IMR-90 (cell line): ENCODE measurements at regions not wholly inside any gene's neighbourhood (a gene's known extent, or its start where the extent isn't known, plus 50 kb on each side); places are given as distances from the start of the nearest gene placed in this dataset.

Source experiments
- ATAC-seq: fragments of 200-7000 bp; cut with Tn5 transposase; 2 replicates; pipeline ENCODE4 v1.9.1; 2020; ENCODE audit warnings: low read depth, mild to moderate bottlenecking, moderate library complexity
- BruUV-seq: library from RNA; stranded (reverse); fragments of 400-500 nt; replicated peaks from 2 replicates; lab custom pipeline; 2021; lab: Mats Ljungman, UMichigan
- CTCF ChIA-PET: fragments of 300-600 bp; formaldehyde crosslinking; extraction: SDS; loops from one replicate; lab custom pipeline; 2021; ENCODE audit warnings: antibody characterized with exemption; lab: Yijun Ruan, JAX
- POLR2A ChIA-PET: fragments of 300-600 bp; sonication (Branson Sonifier 250); formaldehyde crosslinking; loops from one replicate; lab custom pipeline; 2022; ENCODE audit warnings: antibody characterized with exemption; ENCODE audit not compliant: unreplicated experiment; lab: Charles Lee
- DNase-seq: peaks from one replicate; pipeline ENCODE4 v3.0.0; 2013
- H2AFZ ChIP-seq: replicated peaks from 2 replicates; pipeline ENCODE3; 2013; ENCODE audit warnings: low read length, mild to moderate bottlenecking; ENCODE audit not compliant: poor library complexity
- H2AK5ac ChIP-seq: 2 replicates; pipeline ENCODE4 v1.6.1; 2013; ENCODE audit warnings: low read depth, low read length, inconsistent platforms
- H2AK9ac ChIP-seq: replicated peaks from 2 replicates; pipeline ENCODE3; 2013; ENCODE audit warnings: mild to moderate bottlenecking, low read depth, low read length, moderate library complexity; ENCODE audit not compliant: poor library complexity
- H2BK120ac ChIP-seq: 2 replicates; pipeline ENCODE4 v1.6.1; 2013; ENCODE audit warnings: low read depth, low read length, inconsistent platforms
- H2BK15ac ChIP-seq: 3 replicates; pipeline ENCODE4 v1.6.1; 2013; ENCODE audit warnings: low read depth, low read length, inconsistent platforms
- H2BK20ac ChIP-seq: 2 replicates; pipeline ENCODE4 v1.6.1; 2013; ENCODE audit warnings: low read depth, mild to moderate bottlenecking, inconsistent platforms, low read length, moderate library complexity
- H2BK5ac ChIP-seq: 2 replicates; pipeline ENCODE4 v1.6.1; 2013; ENCODE audit warnings: mild to moderate bottlenecking, low read depth, low read length, inconsistent platforms; ENCODE audit not compliant: poor library complexity, severe bottlenecking
- H3K14ac ChIP-seq: replicated peaks from 2 replicates; pipeline ENCODE4 v1.6.1; 2013; ENCODE audit warnings: low read depth, low read length, inconsistent platforms
- H3K18ac ChIP-seq: 2 replicates; pipeline ENCODE4 v1.6.1; 2013; ENCODE audit warnings: low read depth, low read length, control low read depth
- H3K23ac ChIP-seq: 2 replicates; pipeline ENCODE4 v1.6.1; 2013; ENCODE audit warnings: low read depth, low read length, inconsistent platforms
- H3K27ac ChIP-seq: 2 replicates; pipeline ENCODE4 v1.5.1; 2013; ENCODE audit warnings: mild to moderate bottlenecking, control low read depth, low read length; ENCODE audit not compliant: insufficient read depth
- H3K27me3 ChIP-seq: 2 replicates; pipeline ENCODE4 v1.6.1; 2013; ENCODE audit warnings: low read length; ENCODE audit not compliant: control insufficient read depth, insufficient read depth
- H3K36me3 ChIP-seq: 2 replicates; pipeline ENCODE4 v1.6.1; 2013; ENCODE audit warnings: low read length, mixed read lengths; ENCODE audit not compliant: control insufficient read depth, insufficient read depth
- H3K4ac ChIP-seq: 2 replicates; pipeline ENCODE4 v1.6.1; 2013; ENCODE audit warnings: low read depth, low read length, inconsistent platforms
- H3K4me1 ChIP-seq: 2 replicates; pipeline ENCODE4 v1.6.1; 2013; ENCODE audit warnings: low read length, mixed read lengths; ENCODE audit not compliant: control insufficient read depth, insufficient read depth
- H3K4me2 ChIP-seq: 2 replicates; pipeline ENCODE4 v1.6.1; 2013; ENCODE audit warnings: low read depth, mild to moderate bottlenecking, control low read depth, low read length, moderate library complexity
- H3K4me3 ChIP-seq: 2 replicates; pipeline ENCODE4 v1.5.1; 2013; ENCODE audit warnings: low read depth, mild to moderate bottlenecking, control low read depth, low read length, moderate library complexity; ENCODE audit not compliant: insufficient read depth
- H3K56ac ChIP-seq: 2 replicates; pipeline ENCODE4 v1.6.1; 2013; ENCODE audit warnings: low read length, inconsistent platforms; ENCODE audit not compliant: insufficient read depth; ENCODE audit errors: extremely low read depth
- H3K79me1 ChIP-seq, 2 experiments: 2 replicates each; pipeline ENCODE4 v1.6.1; 2013; ENCODE audit warnings: low read length in 2 of 2, inconsistent platforms in 1 of 2, low read depth in 1 of 2
- H3K9ac ChIP-seq: 2 replicates; pipeline ENCODE4 v1.6.1; 2013; ENCODE audit warnings: low read depth, low read length, control low read depth
- H3K9me1 ChIP-seq: 2 replicates; pipeline ENCODE4 v1.6.1; 2013; ENCODE audit warnings: low read length, inconsistent platforms; ENCODE audit not compliant: insufficient read depth
- H3K9me3 ChIP-seq: 2 replicates; pipeline ENCODE4 v1.6.1; 2013; ENCODE audit warnings: low read length; ENCODE audit not compliant: control insufficient read depth, insufficient read depth
- H4K20me1 ChIP-seq: 2 replicates; pipeline ENCODE4 v1.6.1; 2013; ENCODE audit warnings: low read length, inconsistent platforms; ENCODE audit not compliant: insufficient read depth
- H4K5ac ChIP-seq: 2 replicates; pipeline ENCODE4 v1.6.1; 2013; ENCODE audit warnings: mild to moderate bottlenecking, low read depth, low read length, control low read depth
- H4K8ac ChIP-seq, 2 experiments: 2 replicates each; pipeline ENCODE4 v1.6.1; 2013; ENCODE audit warnings: low read depth in 2 of 2, low read length in 2 of 2, control low read depth in 1 of 2, inconsistent platforms in 1 of 2
- H4K91ac ChIP-seq: 2 replicates; pipeline ENCODE4 v1.6.1; 2013; ENCODE audit warnings: low read depth, low read length, inconsistent platforms; ENCODE audit not compliant: insufficient read depth
- BHLHE40 ChIP-seq: fragments of 150-350 bp; IDR thresholded peaks from 2 replicates; pipeline ENCODE4 v1.6.1; 2016; ENCODE audit warnings: mild to moderate bottlenecking, low read depth, low read length
- RAD21 ChIP-seq: IDR thresholded peaks from 2 replicates; pipeline ENCODE4 v1.6.1; 2012; ENCODE audit warnings: low read length, improper control_type of control experiment
- WGBS, 2 experiments: methylation state at CpG; one replicate each; pipeline versions ENCODE4 v1.1.5 to v1.1.7; 2013; ENCODE audit warnings: missing lambda C conversion rate in 2 of 2; ENCODE audit not compliant: insufficient read length in 1 of 2; ENCODE audit errors: extremely low coverage in 2 of 2; 5-methylcytosine and 5-hydroxymethylcytosine counted together
- dilution Hi-C: fragments of 300-500 bp; cut with HindIII; formaldehyde crosslinking; loops from one replicate; pipeline ENCODE4 v1.14.3; 2018; ENCODE audit warnings: low sequenced_read_pairs; ENCODE audit not compliant: unreplicated experiment
- in situ Hi-C: fragments of 300-500 bp; cut with MboI; formaldehyde crosslinking; loops from 3 replicates; pipeline ENCODE4 v1.14.3; 2019; ENCODE audit warnings: low sequenced_read_pairs, inconsistent platforms, mixed read lengths
- intact Hi-C: fragments of 100-400 bp; cut with micrococcal nuclease; formaldehyde crosslinking; loops from 2 replicates; pipeline ENCODE4 v1.10.0; 2022

DNA sequence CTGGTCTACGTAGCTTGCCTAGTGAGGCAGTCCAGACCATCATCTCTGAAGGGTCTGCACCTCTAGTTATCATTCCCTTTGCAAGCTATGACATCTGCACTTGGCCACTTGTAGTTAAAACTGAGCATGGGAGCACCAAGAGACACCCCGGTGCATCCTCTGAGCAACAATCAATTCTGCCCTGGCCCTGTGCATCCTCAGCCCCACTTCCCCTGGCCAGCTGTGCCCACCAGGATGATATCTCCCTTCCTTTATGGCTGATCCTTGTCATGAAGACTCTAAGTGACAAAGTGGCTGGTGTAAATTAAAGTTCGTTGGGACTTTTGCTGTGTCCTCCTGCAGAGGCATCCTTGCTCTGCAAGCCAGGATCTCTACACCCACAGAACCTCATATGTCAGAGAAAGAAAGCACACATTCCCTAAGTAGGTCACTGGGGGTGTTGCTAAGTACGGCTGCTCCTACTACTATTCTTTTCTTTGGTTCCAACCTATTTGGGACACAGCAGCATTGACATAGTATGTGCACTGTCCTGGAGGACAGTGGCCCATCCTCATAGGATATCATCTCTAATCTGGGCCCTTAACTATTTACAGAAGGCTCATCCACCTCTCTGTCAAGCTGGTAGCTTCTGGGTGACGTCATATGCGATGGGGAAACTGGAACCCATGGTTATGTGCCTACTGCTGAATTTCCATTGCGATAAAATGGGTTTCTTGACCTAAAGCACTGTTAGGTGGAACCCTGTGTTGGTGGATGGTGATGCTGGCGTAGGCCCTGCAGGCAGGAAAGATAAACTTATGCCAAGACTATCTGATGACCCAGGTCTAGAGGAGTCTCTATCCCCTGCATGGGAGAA, 384.3 kb upstream of the ID2 start (continued):
- no peak for TF ChIP-seq BHLHE40

DNA sequence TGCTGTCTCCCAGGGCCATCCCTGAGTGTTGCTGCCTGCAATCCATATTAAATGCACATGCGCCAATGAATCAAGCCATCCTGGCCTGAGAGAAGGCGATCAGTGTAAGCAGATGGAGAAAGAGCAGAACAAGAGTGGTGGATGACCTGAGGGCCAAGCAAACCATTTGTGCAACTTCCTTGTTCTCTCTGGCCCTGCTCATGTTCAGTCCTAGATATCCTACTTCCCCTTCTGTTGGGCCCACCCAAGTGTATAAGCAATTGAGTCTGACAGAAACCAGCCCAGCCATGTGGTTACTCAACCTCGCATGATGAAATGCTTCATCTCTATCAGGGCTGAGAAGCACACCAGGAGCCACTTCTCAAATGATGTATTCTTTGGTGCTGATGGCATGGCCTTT, 383.1 kb upstream of the ID2 start:
- H3K4me2 ChIP-seq: no peak overlapping the region
- H4K8ac ChIP-seq: no peak overlapping the region
- peak overlapping the region; percentile 7 for H2AK9ac ChIP-seq
- H4K91ac ChIP-seq: no peak overlapping the region
- intact Hi-C loops: no loop called here
- H3K4ac ChIP-seq: no peak overlapping the region
- H3K27ac ChIP-seq: no peak overlapping the region
- H2BK5ac ChIP-seq: no peak overlapping the region
- H3K23ac ChIP-seq: no peak overlapping the region
- no peak overlapping the region for H3K18ac ChIP-seq
- ATAC-seq: no peak
- H4K5ac ChIP-seq: no peak overlapping the region
- H3K36me3 ChIP-seq: no peaks in the 10 kb centered on the region
- no peak overlapping the region for H2BK120ac ChIP-seq
- no peak overlapping the region for H2AK5ac ChIP-seq
- no peak overlapping the region for H3K9ac ChIP-seq
- no peak overlapping the region for H3K56ac ChIP-seq
- ChIA-PET POLR2A (no interaction called here), CTCF (no interaction called here)
- H2BK15ac ChIP-seq: no peak overlapping the region
- 92% methylated on average over 2 of the region's 3 CpGs; no CpG with 5 or more reads in 1 of the 2 experiments for WGBS, 2 experiments
- H3K9me3 ChIP-seq: no peaks in the 10 kb centered on the region; the same call in 1 of the 2 replicates
- TF ChIP-seq RAD21: no peak
- no peak for DNase-seq
- in situ Hi-C loops: no loop called here
- H3K79me1 ChIP-seq: no peaks in the 10 kb centered on the region
- no peak overlapping the region for H3K14ac ChIP-seq
- no peak overlapping the region for H3K4me3 ChIP-seq
- H3K9me1 ChIP-seq: 0 out of 2 replicates have a peak, but pooled peaks cover 4% of the 10 kb centered on the region
- H2AFZ ChIP-seq: no peak overlapping the region
- H3K27me3 ChIP-seq: peaks cover 3% of the 10 kb centered on the region; the same call in 1 of the 2 replicates
- dilution Hi-C loops: no loop called here
- no TSS peak for BruUV-seq
- peaks cover 5% of the 10 kb centered on the region; the same call in 1 of the 2 replicates for H3K4me1 ChIP-seq
- no peaks in the 10 kb centered on the region for H4K20me1 ChIP-seq
- no peak overlapping the region for H2BK20ac ChIP-seq
